Liver (tissue), 8 donors: ENCODE measurements at regions not wholly inside any gene's neighbourhood (a gene's known extent, or its start where the extent isn't known, plus 50 kb on each side); places are given as distances from the start of the nearest gene placed in this dataset.

ENCODE experiments used
- DNase-seq: peaks from one replicate; pipeline ENCODE4 v3.0.0-alpha.2; 2017; ENCODE audit warnings: low spot score
- H3K27ac ChIP-seq, 2 donors: one replicate each; pipeline ENCODE4 v1.7.0; 2013; ENCODE audit warnings: inconsistent platforms in 2 of 2, low read length in 2 of 2, control low read depth in 1 of 2, low read depth in 1 of 2, mild to moderate bottlenecking in 1 of 2
- H3K27me3 ChIP-seq, 4 donors: one replicate each; pipeline versions ENCODE4 v1.6.1 to v1.7.0; 2013; ENCODE audit warnings: low read length in 3 of 4, inconsistent platforms in 1 of 4, mild to moderate bottlenecking in 1 of 4, moderate library complexity in 1 of 4; ENCODE audit not compliant: control insufficient read depth in 4 of 4, insufficient read depth in 4 of 4
- H3K36me3 ChIP-seq, 4 donors: one replicate each; pipeline versions ENCODE4 v1.6.1 to v1.7.0; 2013; ENCODE audit warnings: low read length in 3 of 4, mild to moderate bottlenecking in 3 of 4, low read depth in 1 of 4, moderate library complexity in 1 of 4; ENCODE audit not compliant: control insufficient read depth in 4 of 4, insufficient read depth in 3 of 4
- H3K4me1 ChIP-seq, 4 donors: one replicate each; pipeline versions ENCODE4 v1.6.1 to v1.7.0; 2013; ENCODE audit warnings: low read length in 3 of 4, mild to moderate bottlenecking in 3 of 4, moderate library complexity in 1 of 4; ENCODE audit not compliant: control insufficient read depth in 4 of 4, insufficient read depth in 4 of 4
- H3K4me3 ChIP-seq, 3 donors: one replicate each; pipeline versions ENCODE4 v1.6.1 to v1.7.0; 2013; ENCODE audit warnings: low read length in 3 of 3, control low read depth in 1 of 3, low read depth in 1 of 3, mild to moderate bottlenecking in 1 of 3
- H3K9ac ChIP-seq, 2 donors: one replicate each; pipeline ENCODE4 v1.7.0; 2013; ENCODE audit warnings: low read length in 2 of 2, mild to moderate bottlenecking in 2 of 2, moderate library complexity in 2 of 2, control low read depth in 1 of 2, low read depth in 1 of 2
- H3K9me3 ChIP-seq, 4 donors: one replicate each; pipeline versions ENCODE4 v1.6.1 to v1.7.0; 2013; ENCODE audit warnings: low read length in 3 of 4; ENCODE audit not compliant: control insufficient read depth in 4 of 4
- ATF3 ChIP-seq: IDR thresholded peaks from 2 replicates; pipeline ENCODE4 v1.6.1; 2016; ENCODE audit warnings: antibody characterized with exemption
- CTCF ChIP-seq: fragments of 150-350 bp; IDR thresholded peaks from 2 replicates; pipeline ENCODE4 v1.5.1; 2017; ENCODE audit warnings: improper control_type of control experiment, low read depth, low read length; ENCODE audit not compliant: missing input control
- EGR1 ChIP-seq, 2 donors: IDR thresholded peaks; 2 replicates each; pipeline ENCODE4 v1.6.1; 2016 to 2018; ENCODE audit warnings: antibody characterized with exemption in 2 of 2, low read depth in 2 of 2
- FOXA1 ChIP-seq: IDR thresholded peaks from 2 replicates; pipeline ENCODE4 v1.6.1; 2016; ENCODE audit warnings: antibody characterized with exemption
- FOXA2 ChIP-seq: IDR thresholded peaks from 2 replicates; pipeline ENCODE4 v1.6.1; 2016; ENCODE audit warnings: antibody characterized with exemption
- GABPA ChIP-seq, 2 donors: IDR thresholded peaks in 1 of 2; conservative IDR thresholded peaks in 1 of 2; 2 replicates each; pipeline ENCODE4 v1.6.1; 2016; ENCODE audit warnings: antibody characterized with exemption in 2 of 2, mild to moderate bottlenecking in 1 of 2, moderate library complexity in 1 of 2
- HNF4A ChIP-seq, 2 donors: conservative IDR thresholded peaks; 2 replicates each; pipeline ENCODE4 v1.6.1; 2016; ENCODE audit warnings: antibody characterized with exemption in 2 of 2, mild to moderate bottlenecking in 2 of 2
- HNF4G ChIP-seq: IDR thresholded peaks from 2 replicates; pipeline ENCODE4 v1.6.1; 2016; ENCODE audit warnings: antibody characterized with exemption
- JUND ChIP-seq, 2 donors: IDR thresholded peaks; 2 replicates each; pipeline ENCODE4 v1.6.1; 2016; ENCODE audit warnings: antibody characterized with exemption in 2 of 2
- MAX ChIP-seq: IDR thresholded peaks from 2 replicates; pipeline ENCODE4 v1.6.1; 2016; ENCODE audit warnings: antibody characterized with exemption
- NR2F2 ChIP-seq: IDR thresholded peaks from 2 replicates; pipeline ENCODE4 v1.6.1; 2016; ENCODE audit warnings: antibody characterized with exemption
- RAD21 ChIP-seq, 2 donors: IDR thresholded peaks; 2 replicates each; pipeline ENCODE4 v1.6.1; 2016; ENCODE audit warnings: antibody characterized with exemption in 2 of 2, mild to moderate bottlenecking in 2 of 2
- REST ChIP-seq: IDR thresholded peaks from 2 replicates; pipeline ENCODE4 v1.6.1; 2016; ENCODE audit warnings: antibody characterized with exemption, mild to moderate bottlenecking
- RXRA ChIP-seq, 2 donors: IDR thresholded peaks; 2 replicates each; pipeline ENCODE4 v1.6.1; 2017 to 2018; ENCODE audit warnings: antibody characterized with exemption in 2 of 2, mild to moderate bottlenecking in 1 of 2
- SP1 ChIP-seq: IDR thresholded peaks from 2 replicates; pipeline ENCODE4 v1.6.1; 2018; ENCODE audit warnings: antibody characterized with exemption, mild to moderate bottlenecking
- TAF1 ChIP-seq: conservative IDR thresholded peaks from 2 replicates; pipeline ENCODE4 v1.6.1; 2016; ENCODE audit warnings: antibody characterized with exemption, mild to moderate bottlenecking
- YY1 ChIP-seq: IDR thresholded peaks from 2 replicates; pipeline ENCODE4 v1.6.1; 2016; ENCODE audit warnings: antibody characterized with exemption, mild to moderate bottlenecking
- ZBTB33 ChIP-seq: IDR thresholded peaks from 2 replicates; pipeline ENCODE4 v1.6.1; 2016; ENCODE audit warnings: antibody characterized with exemption
- WGBS: extraction: QIAGEN DNeasy Blood & Tissue Kit; methylation state at CpG from one replicate; pipeline ENCODE4 v1.1.7; 2013; 5-methylcytosine and 5-hydroxymethylcytosine counted together
- donor health status: healthy.
- donor health status: healthy.
- donor health status: healthy.
- donor health status: healthy.
- donor health status: healthy.

GRCh38 chr5:25393957-25394356 lies 749.2 kb upstream of the CDH10 start:
- Histone ChIP-seq H3K27ac (no peak overlapping the region), H3K4me1 (no peaks in the 10 kb centered on the region), H3K27me3 (no peaks in the 10 kb centered on the region), H3K4me3 (no peak overlapping the region), H3K9ac (no peak overlapping the region), H3K36me3 (no peaks in the 10 kb centered on the region), H3K9me3 (no peaks in the 10 kb centered on the region)
- no peak for TF ChIP-seq YY1
- no peak for TF ChIP-seq SP1
- 77% methylated on average over 1 of the region's 1 CpG for WGBS
- no peak for DNase-seq

GRCh38 chr5:25393256-25393655 lies 748.5 kb upstream of the CDH10 start:
- no peak overlapping the region for H3K27ac ChIP-seq
- TF ChIP-seq HNF4G (no peak), MAX (no peak), REST (no peak), ZBTB33 (no peak), ATF3 (no peak), HNF4A (conservative IDR thresholded peaks at IDR 0.05) (no peak), RAD21 (IDR thresholded peaks at IDR 0.05) (no peak), CTCF (no peak), FOXA2 (no peak), YY1 (no peak), NR2F2 (no peak), TAF1 (no peak), SP1 (no peak), GABPA (IDR thresholded peaks at IDR 0.05 in 1 of 2, conservative IDR thresholded peaks at IDR 0.05 in 1 of 2) (no peak), JUND (IDR thresholded peaks at IDR 0.05) (no peak), FOXA1 (no peak), RXRA (IDR thresholded peaks at IDR 0.05) (no peak), EGR1 (IDR thresholded peaks at IDR 0.05; ENCODE audit: low read depth in 2 of 2) (no peak)
- no peak for DNase-seq
- no peak overlapping the region for H3K9ac ChIP-seq
- peaks cover 0 to 2% (median 0%) of the 10 kb centered on the region in 4 donors for H3K9me3 ChIP-seq
- 95% methylated on average over 1 of the region's 1 CpG for WGBS
- no peaks in the 10 kb centered on the region for H3K36me3 ChIP-seq
- H3K4me1 ChIP-seq, result no peaks in the 10 kb centered on the region
- H3K4me3 ChIP-seq, result no peak overlapping the region
- H3K27me3 ChIP-seq, result no peaks in the 10 kb centered on the region
